GM21526 (cell line): ENCODE measurements at regions not wholly inside any gene's neighbourhood (a gene's known extent, or its start where the extent isn't known, plus 50 kb on each side); places are given as distances from the start of the nearest gene placed in this dataset.
"Not testable (repeated sequence)": the region's sequence is repeated elsewhere in the genome, so short reads cannot be mapped to it uniquely, and the experiment has no call there.

Experiments used
- ATAC-seq: cut with Tn5 transposase; IDR thresholded peaks from one replicate; pipeline ENCODE4 v1.9.1; 2021; ENCODE audit warnings: moderate library complexity; ENCODE audit not compliant: unreplicated experiment, low FRiP score

DNA sequence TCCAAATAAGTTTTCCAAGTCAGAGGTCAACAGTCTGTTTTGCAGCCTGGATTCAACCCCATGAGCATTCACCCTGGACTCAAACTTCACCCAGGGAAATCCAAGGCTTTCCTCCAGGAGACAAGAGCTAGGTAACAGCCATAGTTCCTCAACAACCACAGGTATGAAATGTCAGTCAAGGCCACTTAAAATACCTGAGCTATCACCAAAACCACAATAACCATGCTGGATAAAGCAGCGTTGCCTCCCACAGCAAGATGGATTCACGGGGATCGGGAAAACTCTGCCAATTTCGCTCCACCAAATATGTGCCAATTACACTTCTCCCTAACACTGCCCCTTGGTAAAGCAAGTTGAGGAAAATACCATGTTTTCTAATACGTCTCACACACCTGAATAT, 444.1 kb upstream of the KLF6 start:
- ATAC-seq, result no peak

DNA sequence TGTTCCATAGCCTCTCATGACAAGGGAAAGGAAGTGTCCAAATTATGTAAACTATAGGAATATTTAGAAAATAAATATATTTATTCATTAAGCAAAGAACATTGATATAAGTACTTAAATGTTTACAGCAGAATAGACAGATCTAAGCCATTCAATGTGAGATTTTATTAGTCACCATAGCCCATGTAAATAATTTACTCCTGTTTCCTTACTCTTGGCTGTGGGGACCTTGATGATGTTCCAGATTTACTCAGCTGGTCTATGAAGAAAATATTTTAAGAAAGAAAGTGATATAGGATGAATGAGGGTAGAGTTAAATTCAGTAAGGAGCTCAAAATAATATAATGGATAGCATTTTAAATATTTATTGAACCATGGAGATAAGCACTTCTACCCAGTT, 442.6 kb upstream of the KLF6 start:
- ATAC-seq, result no peak

DNA sequence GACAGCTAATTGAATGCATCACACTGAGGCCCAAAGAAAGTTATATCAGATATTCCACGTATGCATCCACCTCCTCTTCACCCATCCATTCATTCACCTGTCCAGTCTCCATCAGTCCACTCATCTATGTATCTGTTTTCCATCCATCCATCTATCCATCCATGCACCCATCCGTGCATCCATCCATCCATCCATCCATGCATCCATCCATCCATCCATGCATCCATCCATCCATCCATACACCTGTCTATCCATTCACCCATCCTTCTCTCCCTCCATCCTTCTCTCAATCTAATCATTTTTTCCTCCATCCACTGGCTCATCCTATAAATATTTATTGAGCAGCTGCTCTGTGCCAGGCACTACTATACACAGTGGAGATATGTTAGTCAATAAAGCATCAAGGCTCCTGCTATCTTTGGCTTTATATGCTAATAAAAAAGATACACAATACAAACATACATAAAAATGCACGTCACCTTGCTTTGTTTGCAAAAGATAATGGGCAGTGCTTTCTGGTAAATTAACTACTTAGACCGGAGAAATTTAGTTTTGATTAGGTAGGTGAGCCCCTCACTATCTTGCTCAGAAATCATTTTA, 442.0 kb upstream of the KLF6 start:
- ATAC-seq, result no peak

DNA sequence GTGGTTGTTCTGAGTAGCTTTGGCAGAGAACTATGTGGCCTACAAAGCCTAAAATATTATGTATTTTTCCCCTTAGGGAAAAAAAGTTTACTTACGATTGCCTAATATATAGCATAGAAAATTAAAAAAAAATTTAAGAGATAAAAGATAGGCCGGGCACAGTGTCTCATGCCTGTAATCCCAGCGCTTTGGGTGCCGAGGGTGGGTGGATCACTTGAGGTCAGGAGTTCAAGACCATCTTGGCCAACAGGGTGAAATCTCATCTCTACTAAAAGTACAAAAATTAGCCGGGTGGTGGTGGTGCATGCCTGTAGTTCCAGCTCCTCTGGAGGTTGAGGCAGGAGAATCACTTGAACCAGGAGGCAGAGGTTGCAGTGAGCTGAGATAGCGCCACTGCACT, 439.2 kb upstream of the KLF6 start:
- ATAC-seq, result no peak

DNA sequence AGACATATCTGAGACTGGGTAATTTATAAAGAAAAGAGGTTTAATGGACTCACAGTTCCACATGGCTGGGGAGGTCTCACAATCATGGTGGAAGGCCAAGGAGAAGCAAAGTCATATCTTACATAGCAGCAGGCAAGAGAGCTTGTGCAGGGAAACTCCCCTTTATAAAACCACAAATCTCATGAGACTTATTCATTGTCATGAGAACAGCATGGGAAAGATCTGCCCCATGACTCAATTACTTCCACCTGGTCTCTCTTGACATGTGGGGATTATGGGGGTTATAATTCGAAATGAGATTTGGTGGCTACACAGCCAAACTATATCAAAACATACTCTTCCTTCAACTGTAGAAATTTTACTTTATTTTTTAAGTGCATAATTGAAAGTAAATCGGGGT, 436.3 kb upstream of the KLF6 start:
- ATAC-seq, result not testable (repeated sequence)

DNA sequence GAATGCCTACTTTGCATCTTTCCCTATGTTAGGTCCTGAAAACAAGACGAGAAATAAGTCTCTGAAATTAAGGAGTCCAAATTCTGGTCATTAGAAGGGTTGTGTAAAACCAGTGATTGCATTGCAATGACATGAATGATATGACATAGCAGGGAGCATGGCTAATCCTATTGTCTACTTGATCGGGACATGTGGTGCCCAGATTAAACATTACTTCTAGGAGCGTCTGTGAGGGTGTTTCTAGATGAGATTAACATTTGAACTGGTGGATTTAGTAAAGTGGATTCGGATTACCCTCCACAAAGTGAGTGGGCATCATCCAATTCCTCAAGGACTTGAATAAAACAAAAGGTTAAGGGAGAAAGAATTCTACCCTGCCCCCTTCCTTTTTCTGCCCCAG, 434.9 kb upstream of the KLF6 start:
- no peak for ATAC-seq

DNA sequence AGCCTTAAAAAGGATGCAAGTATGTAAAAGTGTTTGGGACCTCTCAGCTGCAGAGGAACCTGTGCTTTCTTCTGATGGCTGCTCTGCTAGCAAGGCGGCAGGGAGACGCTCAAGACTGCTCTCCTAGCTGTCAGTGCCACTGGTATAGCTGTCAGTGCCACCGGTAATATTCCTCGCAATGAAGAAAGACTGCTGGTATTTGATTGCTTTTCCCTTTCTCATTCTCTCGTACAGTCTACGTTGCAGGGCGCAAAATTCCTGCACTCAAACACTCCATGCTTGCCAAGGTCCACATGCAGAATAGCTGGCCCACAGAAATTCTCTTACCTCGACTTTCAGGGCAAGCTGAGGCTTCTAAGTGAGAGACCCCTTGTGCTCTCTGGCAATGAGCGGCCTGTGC, 432.6 kb upstream of the KLF6 start:
- ATAC-seq, result no peak

DNA sequence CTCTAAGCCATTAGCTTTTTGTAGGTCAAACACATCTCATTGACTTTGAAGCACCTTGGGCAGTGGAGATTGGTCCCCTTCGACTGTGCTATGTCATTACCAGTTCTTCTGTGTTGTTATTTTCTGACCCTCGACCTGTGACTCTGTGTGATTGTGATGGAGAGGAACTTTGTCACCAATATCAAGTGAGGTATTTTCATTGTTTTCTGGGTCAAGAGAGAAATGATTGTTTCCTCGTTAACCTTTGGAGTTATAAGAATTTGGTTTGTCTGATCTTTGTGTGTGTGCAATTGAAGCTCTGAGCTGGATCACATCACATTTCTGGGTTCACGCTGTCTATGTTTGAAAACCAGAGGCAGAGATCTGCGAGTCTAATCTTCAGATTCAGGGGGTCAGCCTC, 432.2 kb upstream of the KLF6 start:
- ATAC-seq, result no peak

DNA sequence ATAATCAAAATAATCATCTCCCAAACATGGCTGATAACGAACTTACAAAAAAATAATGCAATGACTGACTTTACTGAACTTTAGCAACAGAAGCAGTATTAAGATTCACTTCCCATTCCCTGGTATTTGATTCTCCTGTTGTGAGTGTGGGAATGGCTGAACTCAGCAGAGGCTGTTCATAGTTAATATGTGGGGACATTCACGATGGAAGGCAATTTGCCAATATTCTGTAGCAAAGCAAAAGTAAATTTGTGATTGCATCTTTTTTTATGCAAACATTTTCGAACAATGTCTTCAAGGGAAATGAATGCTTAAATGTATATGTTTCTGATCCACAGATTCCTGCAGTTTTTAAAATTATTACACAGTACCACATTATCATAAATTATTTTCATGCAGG, 431.7 kb upstream of the KLF6 start:
- ATAC-seq, result no peak

DNA sequence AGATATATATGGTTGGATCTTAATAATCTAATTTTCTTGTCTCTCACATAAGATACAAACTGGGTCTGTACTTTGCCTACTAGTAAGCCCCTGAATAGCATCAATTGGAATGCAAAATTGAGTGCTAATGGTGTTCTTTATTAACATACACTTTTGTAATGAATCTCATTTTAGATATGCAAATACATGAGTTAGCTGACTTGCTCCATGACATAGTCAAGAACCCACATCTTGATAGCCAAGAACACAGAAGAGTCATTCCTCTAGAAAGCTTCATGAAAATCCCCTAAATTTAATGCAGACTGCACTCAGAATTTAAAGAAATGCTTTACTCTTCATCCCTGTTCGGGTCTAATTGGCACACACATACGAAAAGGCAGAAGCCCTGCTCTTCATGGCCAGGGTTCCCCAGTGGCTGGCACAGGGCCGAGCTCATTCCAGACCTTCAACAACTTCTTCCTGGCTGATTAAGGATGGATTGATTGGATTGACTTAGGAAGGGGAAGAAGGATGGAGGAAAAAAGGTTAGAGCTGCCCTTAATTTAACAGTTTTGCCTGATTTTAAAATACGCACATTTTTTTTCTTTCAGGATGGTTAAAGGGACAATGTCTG, 431.1 kb upstream of the KLF6 start:
- no peak for ATAC-seq

DNA sequence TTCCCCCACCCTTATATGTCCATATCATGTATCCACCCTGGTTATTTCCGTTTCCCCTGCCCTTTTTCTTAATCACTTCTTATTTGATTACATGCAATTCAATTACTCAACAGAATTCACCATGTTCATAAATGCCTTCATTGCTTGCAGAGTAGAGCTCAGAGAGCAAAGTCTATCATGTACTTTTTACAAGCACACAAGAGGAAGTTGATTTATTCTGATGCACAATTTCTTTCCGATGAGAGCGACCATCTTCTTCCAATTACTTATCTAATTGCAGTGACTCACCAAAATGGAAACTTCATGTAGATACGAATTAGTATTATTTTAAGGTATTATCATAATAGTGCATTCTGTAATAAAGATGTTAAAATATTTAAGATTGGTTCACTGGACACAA, 430.5 kb upstream of the KLF6 start:
- no peak for ATAC-seq

DNA sequence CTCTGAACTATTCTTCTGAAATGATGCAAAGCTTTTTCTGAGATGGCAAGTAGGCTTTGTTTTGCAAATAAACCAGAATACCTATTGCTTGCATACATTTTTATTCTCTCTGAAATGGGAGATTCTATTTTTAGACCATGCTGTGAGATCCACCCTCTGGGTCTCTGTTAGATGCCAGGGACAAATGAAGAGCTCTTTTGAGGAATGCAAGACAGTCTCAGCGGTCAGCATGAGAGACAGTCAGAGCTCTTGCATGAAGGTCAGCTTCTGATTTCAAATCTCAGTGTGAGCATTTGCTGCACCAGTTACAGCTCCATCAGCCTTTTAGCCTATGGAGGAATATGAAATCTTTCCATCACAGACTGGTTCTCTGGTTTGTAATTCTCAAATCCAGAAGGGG, 429.9 kb upstream of the KLF6 start:
- no peak for ATAC-seq

DNA sequence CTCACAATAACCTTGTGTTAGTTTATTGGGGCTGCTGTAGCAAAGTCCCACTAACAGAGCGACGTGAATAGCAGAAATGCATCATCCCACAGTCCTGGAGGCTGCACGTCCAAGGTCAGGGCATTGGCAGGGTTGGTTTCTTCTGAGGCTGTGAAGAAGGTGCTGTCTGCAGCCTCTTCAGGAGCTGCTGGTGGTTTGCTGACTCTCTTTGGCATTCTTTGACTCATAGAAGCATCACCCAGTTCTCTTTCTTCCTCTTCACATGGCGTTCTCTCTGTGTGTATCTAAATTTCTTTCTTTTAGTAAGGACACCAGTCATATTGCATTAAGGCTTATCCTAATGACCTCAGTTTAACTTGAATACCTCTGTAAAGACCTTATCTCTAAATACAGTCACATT, 428.4 kb upstream of the KLF6 start:
- ATAC-seq, result no peak

DNA sequence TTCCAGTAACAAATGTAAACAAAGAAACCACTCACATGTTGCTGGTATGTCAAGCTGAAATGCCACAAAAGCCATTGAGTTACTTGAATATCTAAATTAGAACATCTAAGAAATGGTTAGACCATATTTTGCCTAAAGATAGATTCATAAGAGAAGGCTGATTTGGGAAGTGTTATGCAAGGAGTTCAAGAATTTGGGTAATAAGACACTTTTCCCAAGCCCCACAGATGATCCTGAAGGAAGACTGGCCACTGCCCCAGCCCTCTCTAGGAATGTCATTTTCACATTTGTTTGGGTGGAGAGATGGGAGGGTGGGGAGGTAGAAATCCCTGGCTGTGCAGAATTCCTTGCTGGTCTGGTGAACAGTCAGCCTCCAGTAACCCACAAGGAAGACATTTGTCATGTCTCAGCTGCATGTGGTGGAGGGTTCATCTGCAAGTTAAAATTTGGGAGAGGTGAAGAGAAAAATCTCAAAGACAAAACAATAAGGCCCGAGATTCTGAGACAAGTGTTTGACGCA, 427.2 kb upstream of the KLF6 start:
- no peak for ATAC-seq

DNA sequence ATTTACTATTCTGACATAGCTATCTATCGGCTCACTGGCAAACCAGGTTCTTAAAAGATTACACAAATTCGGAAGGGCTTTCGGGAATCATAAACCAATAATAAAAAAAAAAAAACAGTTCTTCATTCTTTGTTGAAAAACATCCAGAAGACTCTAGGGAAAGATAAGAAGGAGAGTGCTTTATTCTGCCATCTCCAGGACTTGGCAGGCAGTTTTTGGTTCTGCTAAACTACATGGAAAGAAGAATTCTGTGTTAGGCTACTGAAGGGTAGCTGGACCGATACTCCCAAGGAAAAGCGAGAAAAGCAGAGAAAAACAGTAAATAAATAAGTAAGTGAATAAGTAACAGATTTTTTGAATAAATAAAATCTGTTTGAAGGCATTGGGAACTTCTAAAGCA, 423.5 kb upstream of the KLF6 start:
- ATAC-seq, result no peak

DNA sequence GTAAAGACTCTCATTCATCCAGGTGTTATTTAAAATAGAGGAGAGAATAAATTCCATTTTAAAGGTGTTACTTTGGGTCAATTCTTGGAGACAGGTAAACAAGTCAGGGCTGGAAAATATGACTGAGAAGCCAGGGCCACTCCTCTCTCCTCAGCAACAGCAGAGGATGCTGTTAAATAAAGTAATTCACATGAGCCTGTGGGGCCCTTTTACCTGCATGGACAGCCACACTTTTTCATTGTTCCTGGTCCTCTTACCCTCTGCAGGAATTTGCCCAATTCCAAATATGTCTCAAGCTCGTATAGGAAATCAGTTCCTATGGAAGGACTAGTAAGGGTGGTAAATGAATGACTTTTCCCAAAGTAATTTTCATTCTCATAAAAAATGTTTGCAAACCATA, 420.1 kb upstream of the KLF6 start:
- ATAC-seq, result no peak

DNA sequence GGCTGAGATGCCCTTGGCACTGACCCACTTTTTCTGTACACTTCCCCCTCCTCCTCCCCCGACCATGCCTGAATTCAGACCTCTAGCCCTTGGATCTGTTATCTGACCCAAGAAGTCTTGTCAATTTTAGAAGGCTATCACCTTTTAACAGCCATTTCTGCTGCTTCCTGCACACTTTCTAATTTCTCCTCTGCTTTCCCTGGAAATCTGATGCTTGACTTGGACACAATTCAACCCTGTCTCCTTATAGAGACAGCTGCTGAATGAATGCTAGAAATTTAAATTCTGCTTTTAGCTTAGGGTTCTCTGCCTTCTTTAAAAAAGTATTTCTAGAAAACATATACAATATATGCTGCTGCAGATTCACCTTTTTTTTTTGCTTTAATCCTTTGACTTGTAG, 417.9 kb upstream of the KLF6 start:
- no peak for ATAC-seq

DNA sequence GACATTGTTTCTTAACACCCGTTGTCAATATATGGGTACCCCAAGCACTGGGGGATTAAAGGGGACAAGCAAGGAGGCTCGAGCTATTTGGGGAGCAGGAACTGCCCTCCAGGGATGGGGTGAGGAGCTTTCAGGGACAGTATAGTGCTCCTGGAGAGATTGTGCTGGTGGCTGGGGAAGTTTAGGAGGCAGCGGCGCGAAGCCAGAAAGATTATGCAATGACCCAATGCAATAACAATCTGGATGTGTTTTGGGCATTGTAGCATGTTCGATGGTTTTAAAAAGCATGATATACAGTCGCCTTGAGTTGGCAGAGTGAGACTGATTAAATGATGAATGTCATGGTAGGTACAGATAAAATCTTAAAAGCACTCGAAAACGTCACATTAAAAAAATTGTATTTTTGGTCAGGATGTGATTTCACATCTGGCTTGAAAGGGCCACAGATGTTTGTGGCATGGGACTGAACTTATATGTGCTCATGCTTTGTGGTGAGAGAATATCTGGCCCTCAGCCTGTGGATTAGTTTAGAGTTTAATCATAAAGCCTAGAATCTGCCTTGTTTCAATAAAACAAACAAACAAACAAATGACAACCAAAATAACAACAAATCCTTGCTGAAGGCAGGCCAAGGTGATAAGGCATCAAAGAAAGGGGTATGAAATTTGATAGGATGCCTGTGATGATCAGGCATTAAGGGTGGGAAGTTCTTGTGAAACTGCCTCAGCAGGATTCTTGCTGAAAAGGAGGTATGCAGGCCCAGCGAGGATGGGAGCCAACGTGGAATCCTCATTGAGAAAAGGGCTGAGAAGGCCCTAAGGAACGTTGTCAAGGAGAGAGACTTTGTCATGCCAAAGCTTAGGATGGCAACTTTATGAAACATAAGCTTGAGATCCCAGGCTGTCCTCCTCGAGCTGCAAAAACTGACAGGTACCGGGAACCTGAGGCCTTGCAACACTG, 417.1 kb upstream of the KLF6 start:
- no peak for ATAC-seq

DNA sequence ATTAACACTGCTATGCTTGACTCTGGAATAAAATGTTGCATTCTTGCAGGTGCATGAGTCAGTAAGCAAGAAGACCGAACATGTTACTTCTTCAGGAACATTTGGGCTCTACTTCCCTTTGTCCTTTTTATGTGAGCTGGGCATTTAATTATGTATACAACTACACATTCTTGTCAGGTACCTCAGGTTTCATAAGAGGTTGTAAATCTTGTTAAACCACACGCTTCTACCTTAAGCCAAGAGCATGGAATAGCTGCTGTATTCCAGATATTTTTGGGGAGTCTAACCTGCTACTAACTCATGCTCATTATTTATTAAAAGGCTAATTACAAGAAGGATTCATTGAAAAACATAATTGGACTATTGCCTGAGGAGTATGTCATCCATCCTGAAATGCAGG, 414.2 kb upstream of the KLF6 start:
- ATAC-seq, result no peak

DNA sequence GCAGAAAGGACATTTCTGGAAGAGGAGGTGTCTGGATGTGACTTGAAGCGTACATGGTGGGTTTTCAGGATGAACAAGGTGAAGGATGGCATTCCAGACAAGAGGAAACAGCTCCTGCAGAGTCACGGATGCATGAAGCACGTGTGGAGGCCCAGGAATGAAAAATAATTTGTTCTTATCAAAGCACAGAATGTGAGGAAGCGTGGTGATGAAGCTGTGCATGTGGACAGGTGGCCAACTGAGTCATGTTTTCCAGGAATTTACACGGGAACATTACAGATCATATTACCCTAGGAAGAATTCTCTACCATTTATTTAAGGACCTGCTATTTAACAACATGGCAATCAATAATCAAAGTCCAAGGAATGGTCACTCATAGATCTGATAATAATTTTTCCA, 413.2 kb upstream of the KLF6 start:
- no peak for ATAC-seq

DNA sequence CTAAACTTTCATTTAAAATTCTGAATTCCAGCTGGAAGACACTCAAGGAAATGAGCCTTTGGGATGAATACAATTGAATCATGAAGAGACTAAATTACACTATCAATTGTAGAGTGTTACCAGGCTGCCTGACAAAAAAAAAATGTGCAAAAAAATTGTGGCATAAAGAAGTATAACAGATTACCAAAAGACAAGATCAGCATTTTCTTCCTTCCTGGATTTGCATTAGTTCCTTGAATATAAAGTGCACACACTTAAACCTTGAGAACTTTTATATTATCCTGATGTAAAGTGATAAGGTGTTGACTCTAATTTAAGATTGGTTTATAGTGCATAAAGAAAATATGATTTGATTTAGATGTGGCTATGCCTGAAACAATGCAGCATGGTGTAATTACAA, 412.7 kb upstream of the KLF6 start:
- no peak for ATAC-seq
